IPS DF 4.7 (cell line): ENCODE measurements at regions not wholly inside any gene's neighbourhood (a gene's known extent, or its start where the extent isn't known, plus 50 kb on each side); places are given as distances from the start of the nearest gene placed in this dataset.

Source experiments
- DNase-seq: peaks from one replicate; pipeline ENCODE4 v3.0.0-alpha.2; 2013; ENCODE audit warnings: low spot score; ENCODE audit errors: extremely low read depth

- no peak for DNase-seq
Observed at GRCh38 chr7:85725026-85725425, 538.2 kb upstream of the SEMA3D start.

GRCh38 chr7:85719981-85720953 lies 533.4 kb upstream of the SEMA3D start:
- DNase-seq = no peak

DNA sequence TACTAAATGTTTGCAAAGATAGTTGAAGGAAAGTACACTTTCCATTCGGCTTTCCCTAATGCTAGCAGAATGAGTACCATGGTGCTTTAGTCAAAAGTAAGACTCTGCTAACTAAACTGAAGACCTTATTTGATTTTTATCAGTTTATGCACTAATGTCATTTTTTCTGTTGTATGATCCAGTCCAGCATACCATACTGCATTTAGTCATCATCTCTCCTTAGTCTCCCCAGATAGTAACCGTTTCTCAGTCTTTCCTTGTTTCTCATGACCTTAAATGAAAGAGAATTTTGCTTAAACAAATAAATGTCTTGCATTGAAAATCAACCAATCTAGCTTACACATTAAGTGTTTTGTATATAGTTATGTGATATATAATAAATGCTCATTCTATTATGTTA lies 529.5 kb upstream of the SEMA3D start:
- DNase-seq = no peak

- DNase-seq = no peak
Observed at GRCh38 chr7:85714951-85715350, 528.1 kb upstream of the SEMA3D start.

DNA sequence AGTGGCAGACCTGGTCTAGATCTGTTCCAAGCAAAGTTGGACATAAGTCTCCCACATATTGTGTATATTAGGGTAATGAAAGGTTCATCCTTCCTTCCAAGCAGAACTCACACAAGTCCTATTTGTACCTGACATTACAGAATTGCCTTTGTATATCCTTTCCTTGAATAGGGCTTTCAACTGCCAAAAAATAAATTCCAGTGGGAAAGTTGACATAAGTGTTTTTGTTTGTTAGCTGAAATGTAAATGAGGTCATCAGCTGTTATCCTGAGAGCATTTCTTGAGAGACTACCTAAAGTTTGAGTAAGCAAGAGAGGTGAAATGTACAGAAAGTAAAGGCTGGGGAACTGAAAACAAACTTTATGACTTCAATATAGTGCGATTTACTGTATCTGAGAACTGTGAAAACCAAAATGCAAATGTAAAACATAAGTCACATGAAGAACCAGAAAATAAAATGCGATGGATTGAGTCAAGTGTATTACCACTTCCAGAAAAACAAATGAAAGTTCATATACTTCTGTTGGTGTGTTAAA lies 527.3 kb upstream of the SEMA3D start:
- DNase-seq = no peak

DNA sequence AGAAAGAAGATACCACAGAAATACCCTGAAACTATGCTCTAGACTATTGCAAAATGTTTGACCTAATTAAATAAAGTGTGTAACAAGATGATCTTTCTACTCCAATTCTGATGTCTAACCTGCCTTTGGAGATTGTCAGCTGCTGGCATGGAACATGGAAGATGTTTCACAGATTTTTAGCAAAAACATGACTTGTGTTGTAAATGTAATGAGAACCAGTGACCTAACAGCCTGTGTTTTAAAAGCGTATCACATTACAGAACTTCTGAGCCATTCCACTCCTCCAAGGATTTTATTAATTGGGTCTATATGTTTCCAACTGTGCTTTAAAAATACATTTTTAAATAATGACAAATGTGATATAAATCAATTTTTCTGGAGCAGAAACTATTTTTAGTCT lies 526.3 kb upstream of the SEMA3D start:
- DNase-seq = no peak

- DNase-seq = no peak
Observed at GRCh38 chr7:85711894-85712293, 525.0 kb upstream of the SEMA3D start.

GRCh38 chr7:85710960-85711359 lies 524.1 kb upstream of the SEMA3D start:
- DNase-seq = no peak

DNA sequence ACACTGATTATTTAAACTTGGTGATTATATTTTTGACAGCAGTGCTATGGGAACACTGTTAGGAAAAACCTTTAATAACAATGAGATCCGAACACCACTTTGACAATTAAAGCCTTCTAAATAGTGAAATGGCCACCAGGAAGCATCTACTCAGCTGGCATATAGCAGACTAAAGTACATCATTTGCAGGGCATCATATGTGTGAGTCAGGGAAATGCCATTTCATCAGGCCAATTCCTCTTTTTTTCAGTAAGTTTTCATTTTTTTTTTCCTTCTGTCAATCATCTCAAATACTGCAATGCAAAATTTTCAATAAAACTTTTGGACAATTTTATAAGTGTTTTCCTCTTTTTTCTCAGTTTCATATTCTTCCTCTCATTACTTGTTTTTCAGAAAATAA lies 521.4 kb upstream of the SEMA3D start:
- no peak for DNase-seq

DNA sequence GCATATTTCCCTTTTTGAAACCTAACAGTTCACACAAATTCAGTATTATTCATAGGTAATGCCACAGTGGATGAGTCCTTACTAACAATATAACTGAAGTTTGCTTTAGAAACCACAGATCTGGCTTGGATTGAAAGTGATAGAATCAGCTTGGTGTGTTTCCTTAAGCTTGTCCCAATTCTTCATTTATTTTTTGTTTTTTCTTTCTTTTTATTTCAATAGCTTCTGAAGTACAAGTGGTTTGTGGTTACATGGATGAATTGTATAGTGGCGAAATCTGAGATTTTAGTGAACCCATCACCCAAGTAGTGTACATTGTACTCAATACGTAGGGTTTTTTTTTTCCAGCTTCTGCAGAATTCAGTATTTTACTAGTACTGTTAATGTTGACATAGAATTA lies 518.2 kb upstream of the SEMA3D start:
- no peak for DNase-seq

GRCh38 chr7:85703251-85704010 lies 516.6 kb upstream of the SEMA3D start:
- DNase-seq = no peak

DNA sequence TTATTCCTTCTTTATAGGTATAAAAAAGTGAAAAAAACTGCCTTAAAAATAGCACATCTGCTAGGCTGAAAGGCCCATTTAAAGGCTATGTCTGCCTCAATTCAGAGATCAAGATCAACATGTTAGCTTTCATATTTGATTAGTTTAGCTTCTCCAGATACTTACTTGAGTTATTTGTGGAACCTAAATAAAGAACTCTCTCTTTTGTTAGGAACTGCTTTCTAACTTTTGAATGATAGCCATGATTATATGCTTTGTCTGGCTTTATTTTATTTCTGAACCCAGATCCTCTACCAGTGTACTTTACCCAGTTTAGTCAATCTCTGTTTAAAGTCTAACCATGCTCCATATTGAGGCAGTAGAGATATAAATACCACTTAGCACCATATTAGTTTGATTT lies 515.5 kb upstream of the SEMA3D start:
- DNase-seq = no peak

DNA sequence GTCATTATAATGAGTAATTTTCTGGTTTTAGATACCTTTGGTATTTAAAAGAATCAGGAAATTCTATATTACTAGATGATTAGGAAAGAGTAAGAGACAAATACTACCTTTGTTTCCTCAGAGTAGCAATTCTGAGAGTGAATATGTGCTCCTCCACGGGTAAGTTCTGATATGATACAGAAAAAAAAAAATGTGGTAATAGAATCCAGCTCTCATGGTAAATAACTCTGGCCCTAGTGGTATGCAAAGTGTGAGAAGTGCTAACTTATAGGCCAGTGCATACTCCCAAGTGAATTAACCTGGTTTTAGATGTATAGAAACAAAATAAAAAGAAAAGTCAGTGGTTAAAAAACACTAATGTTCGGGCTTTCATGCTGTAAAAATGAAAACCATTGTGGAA lies 512.6 kb upstream of the SEMA3D start:
- no peak for DNase-seq

DNA sequence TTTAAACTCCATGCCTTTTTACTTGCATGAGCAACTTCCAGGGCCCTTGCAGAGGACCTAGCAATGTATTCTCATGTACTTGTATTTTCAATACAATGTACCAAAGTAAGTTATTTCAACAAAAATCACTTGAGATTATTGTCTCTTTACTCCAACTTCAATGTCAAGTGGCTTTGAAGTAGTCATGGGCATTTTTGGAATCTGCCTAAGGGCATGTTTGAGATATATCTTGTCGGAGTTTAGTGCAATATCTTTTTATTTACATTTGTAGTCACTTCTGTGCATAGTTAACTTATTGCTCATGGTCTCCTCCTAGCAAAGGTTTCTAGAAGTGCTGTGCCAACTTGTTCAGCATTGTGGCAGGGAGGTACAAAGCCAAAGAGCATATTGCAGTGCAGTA lies 508.7 kb upstream of the SEMA3D start:
- no peak for DNase-seq

DNA sequence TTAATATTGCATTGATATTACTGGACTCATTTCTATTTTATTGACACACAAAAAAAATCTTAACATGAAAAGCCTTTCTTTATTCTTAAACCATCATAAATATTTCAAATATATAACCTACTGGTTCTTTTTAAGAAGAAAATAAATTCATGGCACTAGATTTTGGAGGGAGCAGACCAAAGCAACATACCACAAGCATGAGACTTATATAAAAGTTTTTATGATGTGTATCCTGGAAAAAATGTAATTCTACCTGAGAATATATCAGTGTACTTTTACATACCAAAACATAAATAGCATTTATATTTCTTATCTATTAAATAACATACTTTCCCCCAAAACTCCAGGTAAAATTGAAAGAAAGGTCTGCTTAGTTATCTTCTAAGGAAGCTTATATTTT lies 508.2 kb upstream of the SEMA3D start:
- no peak for DNase-seq

DNA sequence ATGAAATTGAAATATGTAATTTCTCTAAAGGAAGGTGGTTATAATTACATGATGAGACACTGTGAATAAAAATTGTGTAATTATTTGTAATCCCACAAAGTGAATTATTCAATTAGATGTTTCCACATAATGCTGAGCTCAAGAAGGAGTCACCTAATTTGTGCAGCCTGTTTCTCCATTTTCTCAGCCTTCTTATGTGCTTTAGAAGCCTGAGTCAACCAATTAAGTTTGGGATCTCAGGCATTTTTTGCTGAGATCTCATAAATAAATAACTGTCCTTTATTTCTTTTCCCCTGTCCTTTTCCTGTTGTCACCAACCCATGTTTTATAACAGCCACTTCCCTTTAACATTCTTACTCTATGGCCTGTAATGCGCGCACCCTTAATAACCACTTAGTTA lies 506.5 kb upstream of the SEMA3D start:
- DNase-seq = no peak

DNA sequence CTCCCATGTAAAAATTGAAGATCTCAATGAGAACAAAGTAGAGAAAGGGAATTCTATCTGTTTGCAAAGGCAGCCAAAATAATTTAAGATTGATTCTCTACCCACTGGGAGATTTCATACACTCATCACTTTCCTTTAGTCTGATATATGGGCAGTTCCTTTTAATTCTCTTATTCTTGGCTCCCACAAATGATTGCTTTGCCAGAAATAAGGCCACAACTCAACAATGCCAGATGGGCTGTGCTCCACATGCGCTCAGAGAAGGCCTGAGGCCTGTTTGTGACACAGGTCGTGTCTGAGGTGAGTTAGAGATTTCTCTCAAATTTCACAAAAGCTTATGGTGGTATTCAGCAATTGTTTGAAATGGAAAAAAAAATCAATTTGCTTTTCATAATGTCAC lies 501.9 kb upstream of the SEMA3D start:
- DNase-seq = no peak

DNA sequence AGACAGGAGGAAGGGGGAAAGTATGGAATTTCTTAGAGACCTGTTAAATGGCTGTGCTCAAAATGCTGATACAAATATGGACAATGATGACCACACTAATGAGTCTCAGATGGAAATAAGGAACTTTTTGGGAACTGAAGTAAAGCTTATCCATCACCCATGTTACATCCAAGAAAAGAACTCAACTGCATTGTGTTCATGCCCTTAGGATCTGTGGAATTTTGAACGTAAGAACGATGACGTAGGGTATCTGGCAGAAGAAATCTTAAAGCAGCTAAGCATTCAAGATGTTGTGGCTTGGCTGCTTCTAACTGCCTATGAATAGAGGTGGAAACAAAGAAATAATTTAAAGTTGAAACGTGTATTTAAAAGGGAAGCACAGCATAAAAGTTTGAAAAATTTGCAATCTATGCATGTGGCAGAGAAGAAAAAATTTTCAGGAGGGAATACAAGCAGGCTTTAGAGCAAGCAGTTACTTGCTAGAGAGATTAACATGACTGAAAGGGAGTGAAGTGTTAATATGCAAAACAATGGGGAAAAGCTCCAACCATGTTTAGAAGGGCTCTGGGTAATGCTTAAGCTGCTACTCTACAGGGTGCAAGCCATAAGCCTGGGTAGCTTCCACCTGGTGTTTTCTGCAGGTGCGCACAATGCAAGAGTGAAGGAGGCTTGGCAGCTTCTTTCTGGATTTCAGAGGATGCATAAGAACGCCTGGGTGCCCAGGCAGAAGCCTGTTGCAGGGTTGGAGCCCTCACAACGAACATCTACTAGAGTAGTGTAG lies 499.7 kb upstream of the SEMA3D start:
- DNase-seq = no peak

DNA sequence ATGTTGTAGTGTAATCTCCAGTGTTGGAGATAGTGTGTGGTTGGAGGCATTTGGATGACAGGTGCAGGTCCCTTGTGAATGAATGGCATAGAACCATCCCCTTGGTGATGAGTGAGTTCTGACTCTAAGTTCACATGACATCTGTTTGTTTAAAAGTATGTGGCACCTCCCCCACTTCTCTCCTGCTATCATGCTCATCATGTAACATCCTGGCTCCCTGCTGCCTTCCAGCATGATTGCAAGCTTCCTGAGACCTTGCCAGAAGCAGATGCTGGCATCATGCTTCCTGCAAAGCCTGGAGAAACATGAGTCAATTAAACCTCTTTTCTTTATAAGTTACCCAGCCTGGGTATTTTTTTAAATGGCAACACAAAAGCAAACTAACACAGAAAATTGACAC lies 499.0 kb upstream of the SEMA3D start:
- no peak for DNase-seq

DNA sequence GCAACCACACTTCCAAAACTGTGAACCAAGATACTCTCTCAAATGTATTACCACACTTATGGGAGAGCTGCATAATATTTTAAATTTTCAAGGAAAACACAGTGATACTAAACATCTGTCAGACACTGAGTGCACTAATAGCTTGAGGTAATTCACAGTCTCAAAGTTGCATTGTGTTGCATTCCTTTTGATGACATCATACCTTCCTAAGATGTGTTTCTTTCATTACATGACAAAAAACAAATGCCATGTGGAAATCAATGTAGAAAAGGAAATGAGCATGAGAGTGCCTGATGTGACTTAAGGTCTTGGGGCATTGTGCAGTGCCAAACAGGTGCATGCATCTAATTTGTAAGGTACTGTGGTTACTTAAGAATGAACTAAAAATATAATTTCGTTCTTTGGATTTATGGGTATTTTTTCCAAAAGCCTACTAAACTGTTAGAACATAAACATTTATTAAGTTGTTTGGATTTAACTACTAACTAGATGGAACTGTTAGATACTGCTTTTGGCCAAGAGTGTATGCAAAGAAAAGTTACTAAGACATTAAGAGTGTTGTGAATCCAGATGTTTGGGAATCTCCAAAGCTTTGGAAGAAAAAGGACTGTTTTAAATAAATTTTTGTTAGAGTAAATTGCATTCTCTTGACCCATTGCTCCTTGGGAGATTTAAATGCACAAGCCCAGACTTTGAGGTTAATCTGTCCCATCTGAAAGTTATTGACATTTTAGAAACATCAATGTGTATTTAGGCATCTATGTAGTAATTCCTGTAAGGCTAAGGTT lies 496.2 kb upstream of the SEMA3D start:
- DNase-seq = no peak

- DNase-seq = no peak
Observed at GRCh38 chr7:85681241-85681640, 494.4 kb upstream of the SEMA3D start.
